ENCODE measurements at regions not wholly inside any gene's neighbourhood (a gene's known extent, or its start where the extent isn't known, plus 50 kb on each side); places are given as distances from the start of the nearest gene placed in this dataset.

DNA sequence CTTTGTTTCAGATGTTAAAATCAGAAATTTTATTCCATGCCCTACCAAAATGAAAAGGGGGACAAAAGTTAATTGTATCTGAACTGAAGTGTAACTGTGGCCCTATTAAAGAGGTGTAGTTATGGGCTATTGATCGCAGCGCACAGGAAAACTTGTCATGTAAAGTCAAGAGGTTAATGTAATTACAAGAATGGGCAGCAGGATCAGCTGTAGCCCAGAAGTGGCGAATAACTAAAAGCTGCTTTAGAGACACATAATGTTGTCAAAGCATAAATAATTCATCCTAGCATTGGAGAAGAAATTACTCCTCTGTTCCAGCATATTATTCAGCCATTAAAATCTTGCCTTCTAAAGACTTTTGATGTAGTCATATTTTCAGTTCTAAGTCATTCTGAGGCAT, 211.8 kb downstream of the EPHA4 start:
- no peak for DNase-seq
- TF ChIP-seq, protein P1, sequence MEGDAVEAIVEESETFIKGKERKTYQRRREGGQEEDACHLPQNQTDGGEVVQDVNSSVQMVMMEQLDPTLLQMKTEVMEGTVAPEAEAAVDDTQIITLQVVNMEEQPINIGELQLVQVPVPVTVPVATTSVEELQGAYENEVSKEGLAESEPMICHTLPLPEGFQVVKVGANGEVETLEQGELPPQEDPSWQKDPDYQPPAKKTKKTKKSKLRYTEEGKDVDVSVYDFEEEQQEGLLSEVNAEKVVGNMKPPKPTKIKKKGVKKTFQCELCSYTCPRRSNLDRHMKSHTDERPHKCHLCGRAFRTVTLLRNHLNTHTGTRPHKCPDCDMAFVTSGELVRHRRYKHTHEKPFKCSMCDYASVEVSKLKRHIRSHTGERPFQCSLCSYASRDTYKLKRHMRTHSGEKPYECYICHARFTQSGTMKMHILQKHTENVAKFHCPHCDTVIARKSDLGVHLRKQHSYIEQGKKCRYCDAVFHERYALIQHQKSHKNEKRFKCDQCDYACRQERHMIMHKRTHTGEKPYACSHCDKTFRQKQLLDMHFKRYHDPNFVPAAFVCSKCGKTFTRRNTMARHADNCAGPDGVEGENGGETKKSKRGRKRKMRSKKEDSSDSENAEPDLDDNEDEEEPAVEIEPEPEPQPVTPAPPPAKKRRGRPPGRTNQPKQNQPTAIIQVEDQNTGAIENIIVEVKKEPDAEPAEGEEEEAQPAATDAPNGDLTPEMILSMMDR (IDR thresholded peaks at IDR 0.05; ENCODE audit: borderline replicate concordance, extremely low read depth, insufficient read depth): no peak
- Histone ChIP-seq H3K27ac (ENCODE audit: low read depth in 2 of 2, low read length in 2 of 2) (no peak overlapping the region), H3K9me3 (ENCODE audit: control insufficient read depth in 2 of 3, insufficient read depth in 1 of 3, low read length in 3 of 3) (no peaks in the 10 kb centered on the region), H3K27me3 (ENCODE audit: control insufficient read depth, insufficient read depth, low read length) (no peaks in the 10 kb centered on the region), H3K36me3 (ENCODE audit: control insufficient read depth in 2 of 3, insufficient read depth in 3 of 3, low read length in 3 of 3) (no peaks in the 10 kb centered on the region), H3K4me1 (ENCODE audit: control insufficient read depth in 2 of 3, insufficient read depth in 2 of 3, low read depth in 1 of 3, low read length in 3 of 3) (no peaks in the 10 kb centered on the region), H3K4me3 (ENCODE audit: low read length in 3 of 3) (no peak overlapping the region), H3K9ac (ENCODE audit: low read length in 3 of 3) (no peak overlapping the region)
- intact Hi-C loops (cut with DNase I): no loop called here
- FAIRE-seq: no peak

DNA sequence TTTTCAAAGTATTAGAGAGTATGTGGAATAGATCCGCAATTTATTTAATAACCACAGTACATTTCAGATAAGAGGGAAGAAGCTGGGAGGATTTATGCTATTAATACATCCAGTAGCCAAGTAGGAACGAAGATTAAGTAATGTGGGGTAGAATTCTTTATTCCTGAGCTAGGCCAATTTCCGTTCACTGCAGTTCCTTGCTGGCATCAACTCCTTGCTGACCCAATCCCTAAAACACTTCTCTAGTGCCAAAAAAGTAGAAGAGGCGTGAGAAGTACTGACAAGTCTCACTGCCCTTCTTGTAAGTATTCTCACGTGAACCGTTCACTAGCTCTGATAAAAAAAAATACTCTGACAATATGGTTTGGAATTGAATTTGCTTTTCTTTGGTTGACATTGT, 211.4 kb downstream of the EPHA4 start:
- Histone ChIP-seq H3K4me3 (ENCODE audit: low read length in 3 of 3) (no peak overlapping the region), H3K27ac (ENCODE audit: low read depth in 2 of 2, low read length in 2 of 2) (no peak overlapping the region), H3K36me3 (ENCODE audit: control insufficient read depth in 2 of 3, insufficient read depth in 3 of 3, low read length in 3 of 3) (no peaks in the 10 kb centered on the region), H3K27me3 (ENCODE audit: control insufficient read depth, insufficient read depth, low read length) (no peaks in the 10 kb centered on the region), H3K9ac (ENCODE audit: low read length in 3 of 3) (no peak overlapping the region), H3K4me1 (ENCODE audit: control insufficient read depth in 2 of 3, insufficient read depth in 2 of 3, low read depth in 1 of 3, low read length in 3 of 3) (no peaks in the 10 kb centered on the region), H3K9me3 (ENCODE audit: control insufficient read depth in 2 of 3, insufficient read depth in 1 of 3, low read length in 3 of 3) (no peaks in the 10 kb centered on the region)
- FAIRE-seq (no peak), DNase-seq (no peak)
- TF ChIP-seq, protein P1 (IDR thresholded peaks at IDR 0.05; ENCODE audit: borderline replicate concordance, extremely low read depth, insufficient read depth): no peak
- intact Hi-C loops (cut with DNase I): no loop called here

DNA sequence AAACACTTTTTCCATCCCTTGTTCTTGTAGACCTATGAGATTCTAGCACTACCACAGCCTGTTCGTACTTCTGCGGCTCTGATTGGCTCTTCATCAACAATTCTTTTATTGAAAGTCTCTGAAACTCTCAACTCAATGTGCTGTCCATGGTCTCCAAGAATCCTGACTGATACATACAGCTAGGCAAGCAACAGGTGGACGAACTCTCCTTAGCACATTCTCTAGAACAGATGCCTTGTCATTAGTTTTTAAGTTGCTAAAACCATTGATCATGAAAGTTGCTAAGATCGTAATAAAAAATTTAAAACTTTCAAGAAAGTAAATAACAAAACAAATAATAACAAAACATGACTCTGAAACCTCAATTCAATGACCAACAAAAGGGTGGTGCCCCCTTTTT, 210.5 kb downstream of the EPHA4 start:
- H3K9ac ChIP-seq (ENCODE audit: low read length in 3 of 3): no peak overlapping the region
- FAIRE-seq (no peak), DNase-seq (no peak)
- no peaks in the 10 kb centered on the region for H3K36me3 ChIP-seq (ENCODE audit: control insufficient read depth in 2 of 3, insufficient read depth in 3 of 3, low read length in 3 of 3)
- no peak overlapping the region for H3K27ac ChIP-seq (ENCODE audit: low read depth in 2 of 2, low read length in 2 of 2)
- H3K4me3 ChIP-seq (ENCODE audit: low read length in 3 of 3): no peak overlapping the region
- no peaks in the 10 kb centered on the region for H3K27me3 ChIP-seq (ENCODE audit: control insufficient read depth, insufficient read depth, low read length)
- intact Hi-C loops (cut with DNase I): no loop called here
- no peaks in the 10 kb centered on the region for H3K9me3 ChIP-seq (ENCODE audit: control insufficient read depth in 2 of 3, insufficient read depth in 1 of 3, low read length in 3 of 3)
- H3K4me1 ChIP-seq (ENCODE audit: control insufficient read depth in 2 of 3, insufficient read depth in 2 of 3, low read depth in 1 of 3, low read length in 3 of 3): no peaks in the 10 kb centered on the region
- TF ChIP-seq, protein P1 (IDR thresholded peaks at IDR 0.05; ENCODE audit: borderline replicate concordance, extremely low read depth, insufficient read depth): no peak

DNA sequence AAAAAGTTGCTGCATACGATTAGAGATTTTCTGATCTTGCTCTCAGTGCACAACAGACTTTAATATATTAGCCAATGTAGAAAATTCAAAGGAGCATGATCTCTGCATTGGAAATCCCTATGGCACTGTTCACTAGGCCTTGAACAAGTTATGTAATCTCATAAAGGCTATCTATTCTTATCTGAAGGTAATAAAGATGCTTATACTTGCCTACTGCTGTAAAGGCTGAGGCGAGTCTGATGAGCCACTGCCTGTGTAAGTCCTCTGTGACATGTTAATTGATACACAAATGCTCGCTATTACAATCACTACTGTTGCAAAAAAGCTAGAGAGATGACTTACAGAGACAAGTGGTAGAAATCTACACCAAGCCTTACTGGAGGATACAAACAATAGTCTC, 207.4 kb downstream of the EPHA4 start:
- H3K9me3 ChIP-seq (ENCODE audit: control insufficient read depth in 2 of 3, insufficient read depth in 1 of 3, low read length in 3 of 3): no peaks in the 10 kb centered on the region
- no peaks in the 10 kb centered on the region for H3K27me3 ChIP-seq (ENCODE audit: control insufficient read depth, insufficient read depth, low read length)
- no peaks in the 10 kb centered on the region for H3K36me3 ChIP-seq (ENCODE audit: control insufficient read depth in 2 of 3, insufficient read depth in 3 of 3, low read length in 3 of 3)
- no peak overlapping the region for H3K27ac ChIP-seq (ENCODE audit: low read depth in 2 of 2, low read length in 2 of 2)
- no peak for FAIRE-seq
- no peak for DNase-seq
- intact Hi-C loops (cut with DNase I): no loop called here
- H3K4me3 ChIP-seq (ENCODE audit: low read length in 3 of 3): no peak overlapping the region
- TF ChIP-seq, protein P1 (IDR thresholded peaks at IDR 0.05; ENCODE audit: borderline replicate concordance, extremely low read depth, insufficient read depth): no peak
- H3K9ac ChIP-seq (ENCODE audit: low read length in 3 of 3): no peak overlapping the region
- H3K4me1 ChIP-seq (ENCODE audit: control insufficient read depth in 2 of 3, insufficient read depth in 2 of 3, low read depth in 1 of 3, low read length in 3 of 3): no peaks in the 10 kb centered on the region

Data from kidney (tissue), 13 donors.